PC-3 (cell line): ENCODE measurements at regions not wholly inside any gene's neighbourhood (a gene's known extent, or its start where the extent isn't known, plus 50 kb on each side); places are given as distances from the start of the nearest gene placed in this dataset.

Experiments
- ATAC-seq: fragments of 200-7000 bp; cut with Tn5 transposase; 2 replicates; pipeline ENCODE4 v1.9.1; 2020; ENCODE audit warnings: mild to moderate bottlenecking, moderate library complexity
- BruUV-seq: library from RNA; stranded (reverse); fragments of 400-500 nt; replicated peaks from 2 replicates; lab custom pipeline; 2021; lab: Mats Ljungman, UMichigan
- CTCF ChIA-PET: fragments of 300-600 bp; sonication (Branson Sonifier 250); formaldehyde crosslinking; loops from one replicate; lab custom pipeline; 2022; ENCODE audit warnings: antibody characterized with exemption; lab: Charles Lee
- POLR2A ChIA-PET: fragments of 300-600 bp; sonication (Branson Sonifier 250); formaldehyde crosslinking; loops from one replicate; lab custom pipeline; 2022; ENCODE audit warnings: antibody characterized with exemption; ENCODE audit not compliant: unreplicated experiment; lab: Charles Lee
- DNase-seq: peaks from one replicate; pipeline ENCODE4 v3.0.0-alpha.2; 2015
- H2AFZ ChIP-seq: fragments of 300-600 bp; sonication (generic); 2 replicates; pipeline ENCODE4 v1.6.0; 2016; ENCODE audit warnings: antibody characterized with exemption, low read length
- H3F3A ChIP-seq: fragments of 300-600 bp; sonication (generic); one replicate; pipeline ENCODE4 v1.6.0; 2017; ENCODE audit warnings: antibody characterized with exemption, low read length, control low read depth, mild to moderate bottlenecking; ENCODE audit not compliant: unreplicated experiment
- H3K27ac ChIP-seq: fragments of 300-600 bp; sonication (generic); 2 replicates; pipeline ENCODE4 v1.5.1; 2016; ENCODE audit warnings: mild to moderate bottlenecking, low read length
- H3K27me3 ChIP-seq: fragments of 300-600 bp; sonication (generic); 2 replicates; pipeline ENCODE4 v1.6.1; 2016; ENCODE audit warnings: low read length, mixed read lengths
- H3K36me3 ChIP-seq: fragments of 300-600 bp; sonication (generic); 2 replicates; pipeline ENCODE4 v1.6.1; 2016; ENCODE audit warnings: low read depth, mixed run types, low read length, mixed read lengths
- H3K4me1 ChIP-seq: fragments of 300-600 bp; sonication (generic); 2 replicates; pipeline ENCODE4 v1.5.1; 2016; ENCODE audit warnings: low read length; ENCODE audit not compliant: insufficient read depth
- H3K4me2 ChIP-seq: fragments of 300-600 bp; sonication (generic); 2 replicates; pipeline ENCODE4 v1.6.0; 2016; ENCODE audit warnings: low read length
- H3K4me3 ChIP-seq: fragments of 300-600 bp; sonication (generic); 2 replicates; pipeline ENCODE4 v1.5.1; 2016; ENCODE audit warnings: mild to moderate bottlenecking, low read length, mixed read lengths
- H3K79me2 ChIP-seq: fragments of 300-600 bp; sonication (generic); 2 replicates; pipeline ENCODE4 v1.6.1; 2017; ENCODE audit warnings: low read length, mixed read lengths
- H3K9ac ChIP-seq: fragments of 300-600 bp; sonication (generic); 2 replicates; pipeline ENCODE4 v1.6.0; 2016; ENCODE audit warnings: mild to moderate bottlenecking, low read length
- H3K9me2 ChIP-seq: fragments of 300-600 bp; sonication (generic); replicated peaks from 2 replicates; pipeline ENCODE4 v1.6.1; 2016; ENCODE audit warnings: mixed run types, low read length, mixed read lengths
- H3K9me3 ChIP-seq: fragments of 300-600 bp; sonication (generic); 2 replicates; pipeline ENCODE4 v1.6.1; 2016; ENCODE audit warnings: low read length, mixed read lengths
- H4K20me1 ChIP-seq: fragments of 300-600 bp; sonication (generic); 2 replicates; pipeline ENCODE4 v1.6.1; 2016; ENCODE audit warnings: low read length, mixed read lengths
- EZH2 ChIP-seq: fragments of 300-600 bp; sonication (generic); IDR thresholded peaks from one replicate; pipeline ENCODE4 v1.6.1; 2017; ENCODE audit warnings: antibody characterized with exemption, mild to moderate bottlenecking, low read length; ENCODE audit not compliant: unreplicated experiment
- EZH2phosphoT487 ChIP-seq: fragments of 300-600 bp; sonication (generic); IDR thresholded peaks from 2 replicates; pipeline ENCODE4 v1.6.1; 2018; ENCODE audit warnings: mild to moderate bottlenecking, antibody characterized with exemption, low read length, borderline replicate concordance
- intact Hi-C: fragments of 100-400 bp; cut with micrococcal nuclease; formaldehyde crosslinking; loops from 2 replicates; pipeline ENCODE4 v1.9.0; 2023
- TF ChIP-seq, protein P1 (sequence below): fragments of 300-600 bp; sonication (generic); conservative IDR thresholded peaks from 2 replicates; pipeline ENCODE4 v1.5.1; 2017; ENCODE audit warnings: antibody characterized with exemption, low read depth, mild to moderate bottlenecking, low read length

DNA sequence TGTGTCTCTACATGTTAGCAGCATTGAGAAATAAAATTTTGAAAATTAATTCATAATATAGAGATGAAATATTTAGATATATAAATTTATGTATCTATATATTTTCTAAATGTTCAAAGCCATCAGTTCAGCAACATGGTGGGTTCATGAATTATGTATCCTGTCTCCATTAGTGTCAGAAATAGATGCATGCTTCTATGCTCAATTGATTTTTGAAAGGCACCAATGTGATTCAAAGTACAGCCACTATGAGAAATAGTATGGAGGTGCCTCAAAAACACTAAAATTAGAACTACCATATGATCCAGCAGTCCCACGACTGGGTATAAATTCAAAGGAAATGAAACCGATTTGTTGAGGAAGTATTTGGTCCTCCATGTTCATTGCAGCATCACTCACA is 128.6 kb upstream of the SYN3 start:
- H4K20me1 ChIP-seq: no peaks in the 10 kb centered on the region
- H2AFZ ChIP-seq: no peak overlapping the region
- intact Hi-C loops: no loop called here
- TF ChIP-seq, protein P1, sequence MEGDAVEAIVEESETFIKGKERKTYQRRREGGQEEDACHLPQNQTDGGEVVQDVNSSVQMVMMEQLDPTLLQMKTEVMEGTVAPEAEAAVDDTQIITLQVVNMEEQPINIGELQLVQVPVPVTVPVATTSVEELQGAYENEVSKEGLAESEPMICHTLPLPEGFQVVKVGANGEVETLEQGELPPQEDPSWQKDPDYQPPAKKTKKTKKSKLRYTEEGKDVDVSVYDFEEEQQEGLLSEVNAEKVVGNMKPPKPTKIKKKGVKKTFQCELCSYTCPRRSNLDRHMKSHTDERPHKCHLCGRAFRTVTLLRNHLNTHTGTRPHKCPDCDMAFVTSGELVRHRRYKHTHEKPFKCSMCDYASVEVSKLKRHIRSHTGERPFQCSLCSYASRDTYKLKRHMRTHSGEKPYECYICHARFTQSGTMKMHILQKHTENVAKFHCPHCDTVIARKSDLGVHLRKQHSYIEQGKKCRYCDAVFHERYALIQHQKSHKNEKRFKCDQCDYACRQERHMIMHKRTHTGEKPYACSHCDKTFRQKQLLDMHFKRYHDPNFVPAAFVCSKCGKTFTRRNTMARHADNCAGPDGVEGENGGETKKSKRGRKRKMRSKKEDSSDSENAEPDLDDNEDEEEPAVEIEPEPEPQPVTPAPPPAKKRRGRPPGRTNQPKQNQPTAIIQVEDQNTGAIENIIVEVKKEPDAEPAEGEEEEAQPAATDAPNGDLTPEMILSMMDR: no peak
- TF ChIP-seq EZH2 (no peak), EZH2phosphoT487 (no peak)
- no peaks in the 10 kb centered on the region for H3K9me2 ChIP-seq
- H3K9me3 ChIP-seq: no peaks in the 10 kb centered on the region; the same call in 1 of the 2 replicates
- H3K9ac ChIP-seq: no peak overlapping the region
- CTCF ChIA-PET: no interaction called here
- ATAC-seq: no peak
- H3K4me2 ChIP-seq: no peak overlapping the region
- POLR2A ChIA-PET: no interaction called here
- H3K4me3 ChIP-seq: no peak overlapping the region
- H3F3A ChIP-seq: no peaks in the 10 kb centered on the region
- no peaks in the 10 kb centered on the region for H3K27me3 ChIP-seq
- H3K79me2 ChIP-seq: no peaks in the 10 kb centered on the region
- no peak for DNase-seq
- no peak overlapping the region for H3K27ac ChIP-seq
- no peaks in the 10 kb centered on the region for H3K4me1 ChIP-seq
- BruUV-seq: no TSS peak
- H3K36me3 ChIP-seq: no peaks in the 10 kb centered on the region

DNA sequence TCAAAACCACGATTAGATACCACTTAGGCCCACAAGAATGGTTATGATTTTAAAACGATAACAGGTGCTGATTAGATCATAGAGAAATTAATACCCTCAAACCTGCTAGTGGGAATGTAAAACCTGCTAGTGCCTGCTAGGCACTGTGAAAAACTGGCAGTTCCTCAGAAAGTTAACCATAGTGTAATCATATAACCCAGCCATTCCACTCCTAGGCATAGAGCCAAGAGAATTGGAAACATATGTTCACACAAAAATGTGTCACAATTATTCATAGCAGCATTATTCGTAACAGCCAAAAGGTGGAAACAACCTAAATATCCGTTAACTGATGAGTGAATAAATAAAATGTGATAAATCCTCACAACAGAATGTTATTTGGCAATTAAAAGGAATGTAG is 122.2 kb upstream of the SYN3 start:
- TF ChIP-seq EZH2 (no peak), EZH2phosphoT487 (no peak)
- TF ChIP-seq, protein P1: no peak
- Histone ChIP-seq H2AFZ (no peak overlapping the region), H3K4me3 (no peak overlapping the region), H3K9me3 (no peaks in the 10 kb centered on the region; the same call in 1 of the 2 replicates), H3K27me3 (no peaks in the 10 kb centered on the region), H3K9ac (no peak overlapping the region), H3K9me2 (no peaks in the 10 kb centered on the region), H3K4me2 (no peak overlapping the region), H3K4me1 (no peaks in the 10 kb centered on the region), H3K36me3 (no peaks in the 10 kb centered on the region), H3K79me2 (no peaks in the 10 kb centered on the region), H3K27ac (no peak overlapping the region), H4K20me1 (no peaks in the 10 kb centered on the region), H3F3A (no peaks in the 10 kb centered on the region)
- BruUV-seq: no TSS peak
- intact Hi-C loops: no loop called here
- DNase-seq: no peak
- POLR2A ChIA-PET: no interaction called here
- no peak for ATAC-seq
- CTCF ChIA-PET: no interaction called here

DNA sequence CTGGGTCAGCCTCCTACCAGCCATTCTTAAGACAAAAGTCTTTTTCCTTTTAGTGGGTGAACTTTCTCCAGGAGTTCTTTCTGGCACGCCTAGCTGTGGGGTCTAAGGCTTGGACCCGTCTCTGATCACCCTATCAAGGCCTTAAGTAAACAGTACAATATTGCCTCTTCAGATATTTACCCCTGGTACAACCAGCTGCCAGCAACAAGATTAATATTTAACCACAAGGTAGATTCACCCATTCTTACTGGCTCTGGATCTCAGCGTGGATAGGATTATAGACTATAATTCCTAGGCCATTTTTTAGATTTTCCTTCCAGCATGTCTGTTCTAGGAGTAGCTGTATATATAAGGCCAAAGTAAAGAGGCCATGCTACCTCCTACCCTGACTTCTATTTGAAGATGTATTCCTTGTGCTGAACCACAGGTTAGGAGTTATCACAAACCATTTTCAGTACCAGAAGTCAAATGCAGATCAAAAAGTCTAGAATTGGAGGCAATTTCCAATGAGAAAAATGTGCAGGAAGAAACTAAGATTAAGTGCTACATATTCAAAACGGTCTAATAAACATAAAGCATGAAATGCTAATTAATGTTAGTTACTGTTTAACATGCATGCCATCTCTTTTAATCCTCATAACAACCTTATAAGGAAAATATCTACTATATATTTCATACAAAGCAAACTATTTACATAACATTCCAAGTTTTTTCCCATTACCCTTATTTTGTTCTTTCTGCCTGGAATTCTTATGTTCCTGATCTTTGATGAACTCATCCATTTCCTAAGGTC is 110.0 kb upstream of the SYN3 start:
- Histone ChIP-seq H3K4me2 (no peak overlapping the region), H3K79me2 (no peaks in the 10 kb centered on the region), H3K27me3 (no peaks in the 10 kb centered on the region), H3K36me3 (no peaks in the 10 kb centered on the region), H3K9me2 (no peaks in the 10 kb centered on the region), H3K4me3 (no peak overlapping the region), H2AFZ (no peak overlapping the region), H4K20me1 (no peaks in the 10 kb centered on the region), H3K9ac (no peak overlapping the region), H3K27ac (no peak overlapping the region), H3F3A (no peaks in the 10 kb centered on the region), H3K4me1 (no peaks in the 10 kb centered on the region), H3K9me3 (no peaks in the 10 kb centered on the region)
- TF ChIP-seq EZH2 (no peak), EZH2phosphoT487 (no peak)
- TF ChIP-seq, protein P1: no peak
- CTCF ChIA-PET: no interaction called here
- ATAC-seq (no peak), DNase-seq (no peak)
- POLR2A ChIA-PET: no interaction called here
- BruUV-seq: no TSS peak
- intact Hi-C loops: no loop called here
